Osteoblast (primary cell): ENCODE measurements at regions not wholly inside any gene's neighbourhood (a gene's known extent, or its start where the extent isn't known, plus 50 kb on each side); places are given as distances from the start of the nearest gene placed in this dataset.

Experiments
- DNase-seq: peaks from one replicate; pipeline ENCODE4 v3.0.0; 2011; ENCODE audit warnings: low spot score, mixed read lengths; ENCODE audit not compliant: insufficient read length; ENCODE audit errors: missing footprints
- H2AFZ ChIP-seq: 2 replicates; pipeline ENCODE4 v1.6.0; 2011; ENCODE audit warnings: mild to moderate bottlenecking, low read length
- H3K27ac ChIP-seq: 2 replicates; pipeline ENCODE4 v1.5.1; 2011; ENCODE audit warnings: mild to moderate bottlenecking, low read depth, low read length, moderate library complexity
- H3K27me3 ChIP-seq: 2 replicates; pipeline ENCODE4 v1.6.0; 2012; ENCODE audit warnings: mild to moderate bottlenecking, control low read depth, inconsistent platforms, low read length, moderate library complexity; ENCODE audit not compliant: insufficient read depth
- H3K36me3 ChIP-seq: 2 replicates; pipeline ENCODE4 v1.5.1; 2011; ENCODE audit warnings: mild to moderate bottlenecking, low read length, control low read depth, moderate library complexity; ENCODE audit not compliant: insufficient read depth
- H3K4me1 ChIP-seq: 2 replicates; pipeline ENCODE4 v1.5.1; 2011; ENCODE audit warnings: mild to moderate bottlenecking, low read length, control low read depth, moderate library complexity; ENCODE audit not compliant: insufficient read depth
- H3K4me2 ChIP-seq: 2 replicates; pipeline ENCODE4 v1.6.0; 2011; ENCODE audit warnings: mild to moderate bottlenecking, low read length; ENCODE audit not compliant: insufficient read depth
- H3K4me3 ChIP-seq: fragments of 200-600 bp; sonication (generic); 3 replicates; pipeline ENCODE4 v1.5.1; 2012; ENCODE audit warnings: mild to moderate bottlenecking, low read length, inconsistent platforms; ENCODE audit not compliant: insufficient read depth
- H3K79me2 ChIP-seq: 2 replicates; pipeline ENCODE4 v1.6.0; 2012; ENCODE audit warnings: mild to moderate bottlenecking, low read length, control low read depth, inconsistent platforms; ENCODE audit not compliant: insufficient read depth
- H3K9me3 ChIP-seq: 2 replicates; pipeline ENCODE4 v1.5.1; 2011; ENCODE audit warnings: low read depth, low read length, control low read depth
- H4K20me1 ChIP-seq: 2 replicates; pipeline ENCODE4 v1.6.0; 2012; ENCODE audit warnings: mild to moderate bottlenecking, low read length, control low read depth; ENCODE audit not compliant: insufficient read depth
- CTCF ChIP-seq: IDR thresholded peaks from 2 replicates; pipeline ENCODE4 v1.5.1; 2011; ENCODE audit warnings: mild to moderate bottlenecking, low read depth, low read length, moderate library complexity; ENCODE audit errors: extremely low read depth

DNA sequence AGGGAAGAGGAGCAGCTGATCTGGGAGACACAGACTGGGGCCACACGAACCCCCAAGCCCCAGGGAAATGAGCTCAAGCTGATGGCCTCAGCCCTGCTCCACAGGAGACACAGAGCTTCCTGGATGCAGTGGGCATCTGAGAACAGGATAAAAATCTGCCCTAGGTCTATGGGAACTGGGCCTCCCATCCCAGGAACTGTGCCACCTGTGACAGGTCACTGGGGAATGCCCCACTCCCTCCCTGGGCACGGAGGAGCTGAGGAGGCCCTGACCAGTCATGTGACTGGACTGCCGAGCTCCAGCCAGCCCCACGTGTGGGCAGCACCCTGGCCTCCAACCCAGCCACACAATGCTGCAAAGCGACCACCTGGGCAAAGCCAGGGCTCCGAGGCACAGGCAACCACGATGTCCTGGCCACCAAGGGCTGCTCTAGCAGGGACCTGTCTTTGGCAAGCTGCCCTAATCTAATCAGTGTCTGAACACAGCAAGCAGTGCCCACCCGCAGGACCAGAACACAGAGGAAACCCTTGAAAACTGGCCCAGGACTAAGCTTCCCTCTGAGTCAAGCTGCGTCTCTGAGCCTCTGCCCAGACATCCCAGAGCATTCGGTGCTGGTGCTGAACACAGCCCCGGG, 57.8 kb upstream of the ID2 start:
- no peaks in the 10 kb centered on the region for H3K79me2 ChIP-seq
- H3K9me3 ChIP-seq, result no peaks in the 10 kb centered on the region
- no peak overlapping the region for H2AFZ ChIP-seq
- H4K20me1 ChIP-seq, result no peaks in the 10 kb centered on the region
- no peaks in the 10 kb centered on the region for H3K4me1 ChIP-seq
- no peaks in the 10 kb centered on the region for H3K36me3 ChIP-seq
- TF ChIP-seq CTCF, result no peak
- no peak overlapping the region for H3K4me3 ChIP-seq
- H3K4me2 ChIP-seq, result no peak overlapping the region
- peak; percentile 60 for DNase-seq
- peaks cover 6% of the 10 kb centered on the region for H3K27me3 ChIP-seq
- H3K27ac ChIP-seq, result no peak overlapping the region

GRCh38 chr2:8624855-8625398, 56.9 kb upstream of the ID2 start:
- DNase-seq, result peak; percentile 67
- H4K20me1 ChIP-seq, result no peaks in the 10 kb centered on the region
- peaks cover 5% of the 10 kb centered on the region for H3K27me3 ChIP-seq
- H3K79me2 ChIP-seq, result no peaks in the 10 kb centered on the region
- no peak overlapping the region for H3K4me2 ChIP-seq
- no peaks in the 10 kb centered on the region for H3K9me3 ChIP-seq
- TF ChIP-seq CTCF, result no peak
- H2AFZ ChIP-seq, result no peak overlapping the region
- no peaks in the 10 kb centered on the region for H3K4me1 ChIP-seq
- no peaks in the 10 kb centered on the region for H3K36me3 ChIP-seq
- H3K4me3 ChIP-seq, result no peak overlapping the region
- no peak overlapping the region for H3K27ac ChIP-seq

DNA sequence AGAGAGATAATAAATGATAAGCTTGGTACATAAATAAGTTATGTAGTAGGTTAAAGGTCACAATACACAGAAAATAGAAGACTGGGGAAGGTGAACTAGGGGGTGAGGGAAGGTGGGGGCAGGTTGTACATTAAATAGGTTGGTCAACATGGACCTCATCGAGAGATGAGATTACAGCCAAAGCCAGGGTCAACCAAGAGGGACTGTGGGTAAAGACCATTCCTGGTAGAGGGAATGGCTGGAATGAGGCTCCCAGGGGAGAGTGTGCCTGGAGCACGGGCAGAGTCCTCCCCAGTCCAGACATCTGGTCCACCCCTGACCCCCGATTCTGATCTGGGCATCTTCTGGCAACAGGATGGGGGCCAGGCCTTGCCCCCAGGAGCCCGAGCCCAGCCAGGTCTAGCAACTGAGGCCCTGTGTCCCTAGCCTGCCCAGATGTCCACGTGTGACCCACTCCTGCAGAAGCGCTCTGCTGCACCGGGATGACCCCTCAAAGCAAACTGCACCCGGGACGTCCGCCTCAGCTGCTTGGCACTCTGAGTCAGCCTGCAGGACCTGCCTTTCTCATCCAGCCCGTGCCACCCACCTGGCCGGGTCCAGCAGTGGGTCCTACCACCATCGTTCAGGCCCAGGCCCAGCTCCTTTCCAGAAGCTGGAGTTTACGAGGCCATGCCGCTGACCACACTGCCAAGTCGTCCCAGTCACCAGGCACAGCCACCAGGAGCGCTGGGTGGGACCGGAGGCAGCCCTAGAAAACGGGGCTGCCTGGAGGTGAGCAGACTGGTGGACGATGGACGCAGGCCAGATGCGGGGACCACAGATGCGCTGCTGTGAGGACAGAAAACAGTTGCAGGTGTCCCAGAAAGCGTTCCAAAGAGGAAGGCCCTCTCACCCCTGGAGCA, 56.2 kb upstream of the ID2 start:
- Histone ChIP-seq H3K27me3 (no peaks in the 10 kb centered on the region), H3K4me3 (no peak overlapping the region)

More for the DNA sequence above, 56.2 kb upstream of the ID2 start:
- Histone ChIP-seq H2AFZ (no peak overlapping the region), H3K27ac (no peak overlapping the region), H3K4me1 (no peaks in the 10 kb centered on the region), H4K20me1 (no peaks in the 10 kb centered on the region), H3K79me2 (no peaks in the 10 kb centered on the region), H3K4me2 (no peak overlapping the region), H3K9me3 (no peaks in the 10 kb centered on the region), H3K36me3 (no peaks in the 10 kb centered on the region)
- TF ChIP-seq CTCF, result no peak
- peak; percentile 62 for DNase-seq
